Activated naive CD4-positive, alpha-beta T cell treated with anti-CD3 and anti-CD28 coated beads, Interleukin-2, amount 50 U/mL, for 72 hours (primary cell): ENCODE measurements at regions not wholly inside any gene's neighbourhood (a gene's known extent, or its start where the extent isn't known, plus 50 kb on each side); places are given as distances from the start of the nearest gene placed in this dataset.

Experiments used
- ATAC-seq, 2 donors: fragments of 150-1000 bp; cut with Tn5 transposase; 2 replicates each; pipeline ENCODE4 v1.10.0; 2021; ENCODE audit warnings: mild to moderate bottlenecking in 2 of 2, moderate library complexity in 2 of 2
- DNase-seq, 2 donors: peaks; one replicate each; pipeline ENCODE4 v3.0.0; 2021 to 2022; ENCODE audit warnings: low spot score in 2 of 2
- H3K27ac Mint-ChIP-seq, 2 donors: one replicate each; pipeline ENCODE4 v1.8.0; 2022; ENCODE audit warnings: mild to moderate bottlenecking in 2 of 2, mixed read lengths in 2 of 2
- H3K36me3 Mint-ChIP-seq, 2 donors: one replicate each; pipeline ENCODE4 v1.8.0; 2022; ENCODE audit warnings: mixed read lengths in 2 of 2
- H3K9me3 Mint-ChIP-seq, 2 donors: one replicate each; pipeline ENCODE4 v1.8.0; 2022; ENCODE audit warnings: mixed read lengths in 2 of 2

DNA sequence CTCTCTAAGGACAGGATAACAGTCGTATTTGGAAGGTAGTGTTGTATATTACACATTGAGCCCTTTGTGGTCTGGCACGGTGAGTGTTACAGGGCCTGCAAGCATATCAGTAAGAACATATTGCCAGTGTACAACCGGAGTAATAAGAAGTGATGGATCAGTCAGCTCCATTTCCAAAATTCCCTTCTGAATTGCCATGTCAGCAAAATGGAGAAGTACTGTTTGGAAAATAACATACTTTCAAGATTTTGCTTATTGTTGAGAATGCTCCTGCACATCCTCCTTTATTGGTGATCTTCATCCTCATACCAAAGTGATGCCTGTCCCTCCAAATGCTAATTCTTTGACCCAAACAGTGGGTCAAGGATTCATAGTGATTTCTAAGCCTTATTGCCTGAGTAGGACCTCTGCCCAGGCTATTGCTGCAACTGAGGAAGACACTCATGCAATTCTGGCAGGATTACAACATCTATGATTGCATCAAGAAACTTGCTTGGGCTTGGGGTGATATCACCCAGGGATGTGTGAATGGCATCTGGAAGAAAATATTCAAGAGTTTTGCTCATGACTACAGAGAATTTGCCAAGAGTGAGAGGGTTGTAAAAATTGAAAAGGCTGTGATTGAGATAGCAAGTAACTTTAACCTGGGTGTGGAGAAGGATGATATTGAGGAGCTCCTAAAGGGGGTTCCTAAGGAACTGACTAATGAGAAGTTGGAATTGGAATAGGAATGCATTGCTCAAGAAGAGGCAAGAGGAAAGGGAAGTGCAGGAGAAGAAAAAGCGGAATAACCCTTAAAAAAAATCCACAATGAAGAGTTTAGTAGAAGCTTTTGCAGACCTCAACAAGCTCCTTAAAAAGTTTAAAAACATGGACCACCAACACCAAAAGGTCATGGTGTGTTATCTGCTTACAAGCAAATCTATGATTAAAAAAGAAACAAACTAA is 452.2 kb upstream of the SORCS1 start:
- Mint-ChIP-seq H3K9me3 (peaks cover 6 to 16% of the 10 kb centered on the region in 2 donors), H3K36me3 (no peaks in the 10 kb centered on the region), H3K27ac (no peak overlapping the region)
- DNase-seq (no peak), ATAC-seq (no peak)

GRCh38 chr10:107616031-107616430 is 451.5 kb upstream of the SORCS1 start:
- ATAC-seq (no peak), DNase-seq (no peak)
- Mint-ChIP-seq H3K36me3 (no peaks in the 10 kb centered on the region), H3K9me3 (peaks cover 6 to 16% of the 10 kb centered on the region in 2 donors), H3K27ac (no peak overlapping the region)

DNA sequence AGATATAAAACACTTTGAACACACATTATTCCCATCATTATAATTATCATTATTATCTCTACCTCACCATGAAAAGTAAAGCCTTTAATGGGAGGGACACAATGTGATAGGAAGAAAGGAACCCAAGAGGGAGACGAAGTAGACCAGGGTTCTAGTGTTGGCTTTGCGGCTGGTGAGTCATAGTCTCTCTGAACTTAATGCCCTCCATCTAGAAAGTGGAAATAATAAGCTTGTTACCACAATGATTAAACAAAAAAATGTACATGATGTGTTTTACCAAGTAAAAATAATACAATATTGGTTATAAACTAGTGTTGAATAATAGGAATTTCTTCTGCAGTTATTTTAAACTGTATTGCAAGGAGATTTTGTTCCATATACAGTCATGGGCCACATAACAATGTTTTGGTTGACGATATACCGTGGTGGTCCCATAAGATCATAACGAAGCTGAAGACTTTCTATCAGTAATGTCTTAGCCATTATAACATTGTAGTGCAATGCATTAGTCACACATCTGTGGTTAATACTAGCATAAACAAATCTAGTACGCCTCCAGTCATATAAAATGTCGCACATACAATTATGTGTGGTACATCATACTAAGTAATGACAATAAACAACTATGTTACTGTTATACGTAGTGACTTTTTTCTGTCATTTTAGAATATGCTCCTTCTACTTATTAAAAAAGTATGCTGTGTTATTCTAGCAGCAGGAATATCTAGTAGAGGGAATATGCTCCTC is 450.6 kb upstream of the SORCS1 start:
- H3K27ac Mint-ChIP-seq = no peak overlapping the region
- H3K9me3 Mint-ChIP-seq = peaks cover 6 to 17% of the 10 kb centered on the region in 2 donors
- H3K36me3 Mint-ChIP-seq = no peaks in the 10 kb centered on the region
- no peak for ATAC-seq
- no peak for DNase-seq

GRCh38 chr10:107611115-107611514 is 446.6 kb upstream of the SORCS1 start:
- Mint-ChIP-seq H3K27ac (no peak overlapping the region), H3K36me3 (no peaks in the 10 kb centered on the region), H3K9me3 (peaks cover 5 to 14% of the 10 kb centered on the region in 2 donors)
- DNase-seq = no peak
- no peak for ATAC-seq

DNA sequence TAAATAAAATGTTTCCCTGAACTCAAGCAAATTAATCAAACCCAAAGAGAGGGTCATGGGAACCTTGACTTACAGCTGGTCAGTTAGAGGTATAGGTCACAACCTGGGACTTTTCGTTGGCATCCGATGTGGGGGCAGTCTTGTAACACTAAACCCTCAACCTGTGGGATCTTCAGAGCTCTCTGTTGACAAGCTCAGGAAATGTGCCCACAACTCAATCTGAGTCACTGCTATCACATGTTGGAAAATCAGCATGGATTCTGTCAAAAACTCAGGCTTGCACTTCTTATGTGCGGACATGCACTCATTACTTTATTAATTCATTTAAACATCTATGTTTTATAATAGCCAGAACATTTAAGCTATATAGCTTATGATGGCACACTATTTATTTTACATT is 424.6 kb upstream of the SORCS1 start:
- ATAC-seq = no peak
- no peak overlapping the region for H3K27ac Mint-ChIP-seq
- H3K36me3 Mint-ChIP-seq = no peaks in the 10 kb centered on the region
- peaks cover 21 to 25% of the 10 kb centered on the region in 2 donors for H3K9me3 Mint-ChIP-seq
- no peak for DNase-seq

GRCh38 chr10:107585630-107586029 is 421.1 kb upstream of the SORCS1 start:
- Mint-ChIP-seq H3K9me3 (peaks cover 19 to 21% of the 10 kb centered on the region in 2 donors), H3K36me3 (no peaks in the 10 kb centered on the region), H3K27ac (no peak overlapping the region)
- ATAC-seq = no peak
- no peak for DNase-seq

DNA sequence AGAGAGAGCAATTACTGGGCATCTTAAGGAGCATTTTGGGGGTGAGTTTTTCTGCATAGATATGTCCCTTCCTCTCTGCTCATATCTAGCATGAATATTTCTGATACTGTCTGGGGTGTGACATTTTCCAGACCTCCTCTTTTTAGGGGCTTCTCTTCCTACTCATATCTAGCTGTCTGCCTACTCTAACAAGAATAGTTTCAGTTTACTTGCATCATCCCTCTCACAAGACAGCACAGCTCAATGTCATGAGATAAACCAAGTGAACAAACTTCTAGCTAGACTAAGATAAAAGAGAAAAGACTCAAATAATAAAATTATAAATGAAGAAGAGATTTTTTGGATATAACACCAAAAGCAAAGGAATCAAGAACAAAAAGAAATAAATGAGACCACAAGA is 419.5 kb upstream of the SORCS1 start:
- H3K9me3 Mint-ChIP-seq = peaks cover 19 to 20% of the 10 kb centered on the region in 2 donors
- ATAC-seq (no peak), DNase-seq (no peak)
- H3K36me3 Mint-ChIP-seq = no peaks in the 10 kb centered on the region
- H3K27ac Mint-ChIP-seq = no peak overlapping the region

GRCh38 chr10:107579970-107580369 is 415.5 kb upstream of the SORCS1 start:
- no peaks in the 10 kb centered on the region for H3K36me3 Mint-ChIP-seq
- ATAC-seq = no peak
- no peak for DNase-seq
- H3K9me3 Mint-ChIP-seq = peaks cover 11 to 12% of the 10 kb centered on the region in 2 donors
- H3K27ac Mint-ChIP-seq = no peak overlapping the region

DNA sequence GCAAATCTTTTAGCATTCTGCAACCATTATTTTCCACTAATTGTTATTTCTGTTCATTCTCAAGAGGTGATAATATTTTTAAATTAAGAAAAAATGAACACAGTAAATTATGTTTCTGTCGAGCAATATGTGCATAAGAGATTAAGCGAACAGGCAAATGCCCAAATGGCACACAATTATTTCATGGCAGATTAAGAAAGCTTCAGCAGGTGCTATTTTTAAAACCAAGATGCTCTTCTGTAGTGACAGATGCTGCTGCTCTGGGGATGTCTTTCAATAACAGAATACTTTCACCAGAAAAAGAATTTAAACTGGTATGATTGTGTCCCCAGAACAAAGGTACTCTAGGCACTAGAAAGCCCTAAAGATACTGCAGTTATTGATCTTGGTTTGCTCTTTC is 412.7 kb upstream of the SORCS1 start:
- no peak for ATAC-seq
- Mint-ChIP-seq H3K36me3 (no peaks in the 10 kb centered on the region), H3K9me3 (peaks cover 0 to 9% of the 10 kb centered on the region in 2 donors), H3K27ac (no peak overlapping the region)
- DNase-seq = no peak

- Mint-ChIP-seq H3K27ac (no peak overlapping the region), H3K36me3 (no peaks in the 10 kb centered on the region), H3K9me3 (peaks cover 0 to 9% of the 10 kb centered on the region in 2 donors)
- DNase-seq = no peak
- ATAC-seq = no peak
These were observed 412.2 kb upstream of the SORCS1 start for GRCh38 chr10:107576746-107577145.

GRCh38 chr10:107565014-107565413 is 400.5 kb upstream of the SORCS1 start:
- no peak for ATAC-seq
- Mint-ChIP-seq H3K27ac (no peak overlapping the region), H3K9me3 (peaks cover 26% of the 10 kb centered on the region in 2 donors), H3K36me3 (peaks cover 0 to 5% of the 10 kb centered on the region in 2 donors)
- DNase-seq = no peak

DNA sequence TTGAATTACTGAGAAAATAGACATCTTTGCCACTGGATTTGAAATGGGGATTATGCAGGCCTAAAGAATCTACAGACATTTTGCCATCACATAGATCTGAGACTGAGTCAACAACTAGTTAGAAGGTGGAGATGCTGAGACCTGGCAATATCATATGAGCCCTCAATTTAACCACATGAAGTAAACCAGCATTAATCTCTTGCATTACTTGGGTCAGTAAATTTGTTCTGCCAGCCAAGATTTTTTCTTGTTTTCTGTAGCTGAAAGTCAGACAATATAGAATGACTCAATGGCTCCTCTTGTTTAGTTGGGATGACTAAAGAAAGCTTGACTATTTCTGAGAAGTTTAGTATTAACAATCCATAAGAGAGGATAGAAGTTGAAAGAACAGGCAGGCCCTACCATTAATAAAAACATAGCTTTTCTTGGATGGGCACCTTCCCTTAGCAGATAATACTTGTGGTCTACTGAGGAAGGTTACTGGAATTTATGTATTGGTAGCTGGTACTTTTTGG is 396.7 kb upstream of the SORCS1 start:
- peaks cover 10 to 22% of the 10 kb centered on the region in 2 donors for H3K9me3 Mint-ChIP-seq
- ATAC-seq = no peak

GRCh38 chr10:107557916-107558315 is 393.4 kb upstream of the SORCS1 start:
- H3K36me3 Mint-ChIP-seq = no peaks in the 10 kb centered on the region
- no peak for ATAC-seq
- no peak overlapping the region for H3K27ac Mint-ChIP-seq
- DNase-seq = no peak
- peaks cover 16 to 28% of the 10 kb centered on the region in 2 donors for H3K9me3 Mint-ChIP-seq

More for the DNA sequence above, 396.7 kb upstream of the SORCS1 start:
- Mint-ChIP-seq H3K36me3 (no peaks in the 10 kb centered on the region), H3K27ac (no peak overlapping the region)
- DNase-seq = no peak

- DNase-seq (no peak), ATAC-seq (no peak)
- H3K27ac Mint-ChIP-seq = no peak overlapping the region
- H3K36me3 Mint-ChIP-seq = peaks cover 0 to 2% of the 10 kb centered on the region in 2 donors
- peaks cover 26 to 27% of the 10 kb centered on the region in 2 donors for H3K9me3 Mint-ChIP-seq
These were observed 389.8 kb upstream of the SORCS1 start for GRCh38 chr10:107554333-107554732.

GRCh38 chr10:107553470-107553869 is 389.0 kb upstream of the SORCS1 start:
- peaks cover 28% of the 10 kb centered on the region in 2 donors for H3K9me3 Mint-ChIP-seq
- DNase-seq (no peak), ATAC-seq (no peak)
- peaks cover 0 to 7% of the 10 kb centered on the region in 2 donors for H3K36me3 Mint-ChIP-seq
- no peak overlapping the region for H3K27ac Mint-ChIP-seq

- peaks cover 27 to 29% of the 10 kb centered on the region in 2 donors for H3K9me3 Mint-ChIP-seq
- H3K27ac Mint-ChIP-seq = no peak overlapping the region
- peaks cover 0 to 11% of the 10 kb centered on the region in 2 donors for H3K36me3 Mint-ChIP-seq
- ATAC-seq (no peak), DNase-seq (no peak)
These were observed 388.5 kb upstream of the SORCS1 start for GRCh38 chr10:107552963-107553362.

GRCh38 chr10:107548301-107548700 is 383.8 kb upstream of the SORCS1 start:
- H3K27ac Mint-ChIP-seq = no peak overlapping the region
- H3K9me3 Mint-ChIP-seq = peaks cover 20 to 22% of the 10 kb centered on the region in 2 donors
- H3K36me3 Mint-ChIP-seq = peaks cover 0 to 11% of the 10 kb centered on the region in 2 donors
- ATAC-seq (no peak), DNase-seq (no peak)
